NCI-H345 (cell line): ENCODE measurements at regions not wholly inside any gene's neighbourhood (a gene's known extent, or its start where the extent isn't known, plus 50 kb on each side); places are given as distances from the start of the nearest gene placed in this dataset.
"Not testable (repeated sequence)": the region's sequence is repeated elsewhere in the genome, so short reads cannot be mapped to it uniquely, and the experiment has no call there.

Experiments used
- DNase-seq: peaks from one replicate; lab custom pipeline; 2025; lab: John Stamatoyannopoulos, UW

DNA sequence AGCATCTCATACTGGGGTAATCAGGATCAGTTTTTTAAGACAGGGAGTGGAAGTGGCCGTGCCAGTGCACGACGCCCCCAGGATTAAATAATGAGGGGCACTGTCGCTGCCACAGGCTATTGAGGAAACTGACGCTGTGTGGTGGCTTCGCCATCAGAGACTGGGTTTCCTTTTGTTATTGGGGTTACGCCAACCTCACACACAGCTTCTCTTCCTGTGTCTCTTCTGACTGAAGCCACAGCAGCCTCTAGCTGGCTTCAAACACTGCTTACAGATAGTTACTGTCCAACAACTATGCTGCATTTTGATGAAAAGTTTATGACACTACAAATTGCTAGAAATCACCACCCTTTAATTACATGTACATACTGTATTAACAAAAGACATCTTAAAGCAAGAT is 521.9 kb upstream of the SALL3 start:
- DNase-seq: no peak

DNA sequence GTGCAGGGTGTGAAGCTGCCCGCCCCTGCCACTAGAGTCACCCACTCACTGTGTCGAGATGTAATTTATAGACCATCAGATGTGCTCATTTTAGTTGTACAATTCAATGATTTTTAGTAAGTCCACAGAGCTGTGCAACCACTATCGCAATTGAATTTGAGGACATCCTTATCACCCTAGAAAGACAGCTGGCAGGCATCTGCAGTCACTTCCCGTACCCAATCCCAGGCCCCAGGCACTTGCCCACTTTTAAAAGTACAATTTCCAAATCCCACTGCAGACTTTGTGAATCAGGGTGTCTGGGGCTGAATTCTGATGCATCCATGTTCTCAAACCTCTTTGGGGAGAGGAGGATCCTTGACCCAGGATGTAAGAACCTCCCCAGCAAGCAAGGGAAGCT is 521.3 kb upstream of the SALL3 start:
- DNase-seq: no peak

GRCh38 chr18:78459668-78460067 is 520.0 kb upstream of the SALL3 start:
- DNase-seq: no peak

DNA sequence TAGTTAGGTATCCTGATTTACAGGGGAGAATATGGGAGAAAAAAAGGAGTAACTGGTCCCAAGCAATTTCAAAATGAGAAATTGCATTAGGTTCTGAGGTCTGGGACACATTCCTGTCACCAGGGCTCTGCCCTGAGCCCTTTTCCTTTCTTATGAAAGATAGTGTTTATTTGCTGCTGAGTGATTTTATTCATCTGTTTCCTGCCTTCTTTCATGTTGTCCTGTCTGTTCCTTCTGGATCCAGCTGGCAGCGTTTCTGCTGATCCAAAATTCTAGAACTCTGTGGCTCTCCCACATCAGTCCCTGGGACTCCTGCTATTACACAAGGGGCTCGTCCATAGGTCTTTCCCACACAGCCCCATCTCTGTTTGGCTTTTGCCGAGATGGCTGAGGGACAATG is 519.1 kb upstream of the SALL3 start:
- no peak for DNase-seq

- no peak for DNase-seq
Measured at GRCh38 chr18:78473563-78473962, 506.1 kb upstream of the SALL3 start.

DNA sequence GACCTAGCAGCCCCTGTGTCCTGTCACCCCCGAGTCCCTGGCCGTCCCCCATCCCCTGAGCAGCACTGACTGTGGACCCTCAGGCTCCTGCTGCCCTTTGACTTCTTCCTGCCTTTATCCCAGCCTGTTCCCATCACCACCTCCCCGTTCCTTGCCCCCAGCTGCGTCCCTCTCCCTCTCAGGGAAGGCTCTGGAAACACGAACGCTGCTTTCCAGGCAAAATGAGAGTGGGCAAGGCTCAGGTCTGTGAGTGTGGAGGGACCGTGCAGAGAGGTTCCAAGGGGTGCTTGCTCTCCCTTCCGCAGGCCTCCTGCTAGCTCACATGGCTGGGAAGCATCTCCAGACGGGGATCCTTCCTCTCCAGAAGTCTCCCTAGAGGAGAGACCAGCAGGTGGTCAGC is 501.8 kb upstream of the SALL3 start:
- DNase-seq: no peak

- DNase-seq: no peak
Measured at GRCh38 chr18:78479443-78479842, 500.2 kb upstream of the SALL3 start.

DNA sequence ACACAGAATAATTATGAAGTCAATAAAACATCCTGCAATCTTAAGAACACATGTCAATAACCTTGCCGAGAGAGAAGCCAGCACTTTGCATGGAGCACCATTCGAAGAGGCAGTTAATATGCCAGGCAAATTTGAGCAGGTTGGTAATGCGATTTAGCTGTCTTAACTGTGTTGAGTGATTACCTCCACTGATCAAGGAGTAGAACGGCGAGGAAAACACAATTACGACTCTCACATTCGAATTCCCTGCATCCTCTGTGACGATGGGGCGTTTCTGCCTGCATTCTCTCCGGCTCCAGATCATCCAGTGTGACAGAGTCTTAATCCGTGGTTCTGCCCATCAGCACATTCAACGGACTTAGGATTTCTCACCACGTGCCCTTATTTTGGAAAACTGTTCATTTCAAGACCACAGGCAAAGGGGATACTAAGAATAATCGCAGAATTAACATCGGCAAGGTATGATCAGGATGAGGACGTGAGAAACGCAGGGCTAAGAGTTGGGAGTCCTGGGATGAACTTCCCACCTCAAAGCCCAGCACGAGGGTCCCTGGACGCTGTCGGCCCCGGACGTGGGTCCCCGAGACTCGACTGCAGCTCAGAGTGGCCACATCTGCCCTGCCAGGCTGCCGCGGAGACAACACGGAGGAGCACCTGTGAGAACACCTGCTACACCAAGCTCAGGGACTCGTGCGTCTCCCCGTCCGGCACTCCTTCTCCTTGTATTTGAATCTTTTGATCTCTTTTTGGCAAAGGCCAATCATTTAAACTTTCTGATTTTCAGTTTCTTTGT is 499.2 kb upstream of the SALL3 start:
- no peak for DNase-seq

- DNase-seq: no peak
Measured at GRCh38 chr18:78482378-78482777, 497.2 kb upstream of the SALL3 start.

- DNase-seq: no peak
Measured at GRCh38 chr18:78487649-78488048, 492.0 kb upstream of the SALL3 start.

GRCh38 chr18:78492064-78492812 is 487.4 kb upstream of the SALL3 start:
- no peak for DNase-seq

DNA sequence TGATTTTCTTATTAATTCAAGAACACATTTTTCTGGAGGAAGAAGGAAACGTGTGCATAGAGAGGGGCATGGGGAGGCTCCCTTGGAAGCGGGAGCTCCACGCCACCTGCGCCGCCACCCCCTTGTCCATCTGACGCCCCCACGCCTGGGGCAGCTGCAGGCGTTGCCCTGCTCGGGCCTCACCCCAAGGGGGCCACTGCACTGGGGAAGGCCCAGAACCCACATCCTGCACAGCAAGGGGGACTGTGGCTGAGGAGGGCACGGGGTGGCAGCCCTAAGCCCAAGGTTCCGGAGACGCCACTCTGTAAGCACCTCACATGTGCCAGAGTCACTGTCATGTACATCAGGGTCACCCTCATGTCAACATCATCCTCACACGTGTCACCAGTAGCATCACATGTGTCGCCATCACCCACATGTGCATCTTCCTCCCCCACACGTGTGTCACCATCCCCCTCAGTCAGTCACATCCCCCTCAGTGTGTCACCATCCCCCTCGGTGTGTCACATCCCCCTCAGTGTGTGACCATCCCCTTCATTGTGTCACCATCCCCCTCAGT is 486.7 kb upstream of the SALL3 start:
- no peak for DNase-seq

DNA sequence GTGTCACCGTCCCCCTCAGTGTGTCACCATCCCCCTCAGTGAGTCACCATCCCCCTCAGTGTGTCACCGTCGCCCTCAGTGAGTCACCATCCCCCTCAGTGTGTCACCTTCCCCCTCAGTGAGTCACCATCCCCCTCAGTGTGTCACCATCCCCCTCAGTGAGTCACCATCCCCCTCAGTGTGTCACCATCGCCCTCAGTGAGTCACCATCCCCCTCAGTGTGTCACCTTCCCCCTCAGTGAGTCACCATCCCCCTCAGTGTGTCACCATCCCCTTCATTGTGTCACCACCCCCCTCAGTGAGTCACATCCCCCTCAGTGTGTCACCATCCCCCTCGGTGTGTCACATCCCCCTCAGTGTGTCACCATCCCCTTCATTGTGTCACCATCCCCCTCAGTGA is 486.1 kb upstream of the SALL3 start:
- DNase-seq: not testable (repeated sequence)

GRCh38 chr18:78494204-78495085 is 485.2 kb upstream of the SALL3 start:
- DNase-seq: no peak

DNA sequence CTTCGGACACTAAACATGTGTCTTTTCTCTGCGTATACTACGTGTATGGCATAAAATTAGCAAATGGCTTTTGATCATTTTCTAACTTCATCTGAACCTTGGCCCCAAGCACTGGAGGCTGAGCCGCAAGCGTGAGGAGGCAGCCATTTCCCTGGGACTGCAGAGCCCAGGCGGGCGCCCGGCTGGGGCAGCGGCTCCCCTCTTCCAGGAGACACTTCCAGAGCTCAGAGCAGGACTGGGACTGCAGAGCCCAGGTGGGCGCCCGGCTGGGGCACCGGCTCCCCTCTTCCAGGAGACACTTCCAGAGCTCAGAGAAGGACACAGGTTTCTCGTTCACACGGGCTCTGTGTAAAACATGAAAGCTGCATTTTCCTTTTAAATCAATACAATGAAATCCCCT is 484.1 kb upstream of the SALL3 start:
- no peak for DNase-seq

- DNase-seq: no peak
Measured at GRCh38 chr18:78496079-78496478, 483.5 kb upstream of the SALL3 start.

DNA sequence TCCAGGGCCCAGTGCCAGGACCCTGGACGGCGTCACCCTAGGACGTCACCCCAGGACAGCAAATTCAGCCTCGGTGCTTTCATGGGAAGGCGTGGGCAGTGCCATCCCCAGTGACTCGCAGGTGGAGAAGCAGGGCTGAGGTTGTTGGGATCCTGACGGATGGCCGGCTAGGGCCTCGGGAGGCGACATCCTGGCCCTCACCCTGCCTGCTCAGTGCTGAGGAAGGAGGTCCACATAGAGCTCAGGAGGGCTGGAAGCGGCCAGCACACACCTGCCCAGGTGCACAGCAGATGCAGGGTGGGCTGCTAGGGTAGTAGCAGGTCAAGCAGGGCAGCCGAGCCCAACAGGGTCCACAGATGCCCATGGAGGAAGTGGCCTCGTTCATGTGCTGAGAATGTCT is 482.0 kb upstream of the SALL3 start:
- no peak for DNase-seq

GRCh38 chr18:78499586-78499985 is 480.0 kb upstream of the SALL3 start:
- no peak for DNase-seq

- no peak for DNase-seq
Measured at GRCh38 chr18:78501251-78501650, 478.4 kb upstream of the SALL3 start.

DNA sequence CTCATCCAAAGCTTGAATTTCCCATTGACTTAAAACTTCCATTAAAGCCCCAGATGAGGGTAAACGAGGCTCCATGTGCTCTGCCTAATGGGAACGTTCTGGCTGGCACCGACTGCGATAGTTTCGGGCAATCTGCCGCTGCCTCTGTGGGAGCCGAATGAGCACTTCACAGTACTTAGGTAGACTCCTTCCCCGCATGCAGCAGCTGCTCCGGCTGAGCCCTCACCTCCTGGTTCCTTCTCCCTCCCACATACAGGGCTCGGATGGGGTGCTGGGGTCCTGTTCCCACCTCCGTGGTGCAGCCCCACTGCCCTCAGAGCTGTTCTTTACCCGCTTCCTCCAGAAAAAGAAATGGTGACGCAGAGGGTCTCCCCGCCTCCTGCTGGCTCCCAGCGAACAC is 476.5 kb upstream of the SALL3 start:
- no peak for DNase-seq

DNA sequence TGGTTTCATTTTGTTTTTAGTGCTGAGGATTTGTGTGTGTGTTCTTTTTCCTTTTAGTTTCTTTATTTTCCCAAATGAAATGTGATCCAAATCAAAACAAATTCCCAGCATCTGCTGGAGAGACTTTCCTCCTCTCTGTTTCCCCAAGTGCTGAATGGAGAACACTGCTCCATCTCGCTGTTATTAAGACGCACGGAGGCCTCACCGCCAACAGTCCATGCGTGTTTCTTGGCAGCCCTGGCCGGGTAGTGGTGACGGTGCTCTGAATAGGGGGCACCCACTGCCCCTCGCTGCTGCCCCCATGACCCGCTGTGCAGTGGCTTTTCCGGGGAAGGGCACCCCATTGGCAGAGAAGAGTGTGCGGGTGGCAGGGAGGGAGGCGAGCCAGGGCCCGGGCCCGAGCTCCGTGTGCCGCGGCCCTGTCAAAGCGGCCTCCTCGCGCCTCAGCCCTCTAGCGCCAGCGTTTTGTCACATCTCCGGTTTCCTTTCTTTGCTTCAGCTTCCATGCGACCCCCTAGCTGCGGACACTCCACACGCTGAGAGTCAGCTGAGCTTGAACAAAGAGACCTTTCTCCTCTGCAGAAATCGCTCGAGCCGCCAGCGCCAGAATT is 473.7 kb upstream of the SALL3 start:
- DNase-seq: no peak

- no peak for DNase-seq
Measured at GRCh38 chr18:78507217-78507616, 472.4 kb upstream of the SALL3 start.
